HEK293 (cell line): ENCODE measurements at regions not wholly inside any gene's neighbourhood (a gene's known extent, or its start where the extent isn't known, plus 50 kb on each side); places are given as distances from the start of the nearest gene placed in this dataset.

Experiments
- CTCF ChIA-PET: fragments of 350-600 bp; formaldehyde crosslinking; extraction: SDS; loops from one replicate; lab custom pipeline; 2021; ENCODE audit warnings: antibody characterized with exemption; lab: Yijun Ruan, JAX
- POLR2A ChIA-PET: fragments of 300-600 bp; formaldehyde crosslinking; extraction: SDS; loops from one replicate; lab custom pipeline; 2020; ENCODE audit warnings: antibody characterized with exemption, inconsistent platforms; lab: Yijun Ruan, JAX
- H3K27ac ChIP-seq: fragments of 200-500 bp; sonication (Bioruptor generic); 2 replicates; pipeline ENCODE4 v1.5.1; 2014; ENCODE audit warnings: low read depth, low read length, control low read depth, inconsistent platforms; ENCODE audit errors: extremely low read depth
- H3K36me3 ChIP-seq, 2 experiments: fragments of 200-500 bp in 1 of 2; sonication (Bioruptor generic) in 1 of 2; 1 replicate in 1 of 2; 2 replicates in 1 of 2; pipeline ENCODE4 v1.5.1; 2014 to 2017; ENCODE audit warnings: inconsistent platforms in 2 of 2, low read length in 2 of 2; ENCODE audit not compliant: control insufficient read depth in 2 of 2, insufficient read depth in 1 of 2
- H3K4me1 ChIP-seq: fragments of 200-500 bp; sonication (Bioruptor generic); 2 replicates; pipeline ENCODE4 v1.5.1; 2014; ENCODE audit warnings: mild to moderate bottlenecking, low read length, inconsistent platforms; ENCODE audit not compliant: control insufficient read depth, insufficient read depth
- H3K4me3 ChIP-seq: 2 replicates; pipeline ENCODE4 v1.5.1; 2011; ENCODE audit warnings: low read depth, mild to moderate bottlenecking, control low read depth, low read length, moderate library complexity
- H3K9me3 ChIP-seq: fragments of 200-500 bp; sonication (Bioruptor generic); 2 replicates; pipeline ENCODE4 v1.5.1; 2014; ENCODE audit warnings: low read depth, low read length, inconsistent platforms; ENCODE audit not compliant: control insufficient read depth, insufficient read depth
- AEBP2 ChIP-seq: fragments of 450-650 bp; formaldehyde crosslinking; IDR thresholded peaks from 2 replicates; pipeline ENCODE4 v1.5.1; 2016; ENCODE audit warnings: missing biosample characterization, missing genetic modification characterization, borderline replicate concordance
- GLI4 ChIP-seq: fragments of 450-650 bp; formaldehyde crosslinking; IDR thresholded peaks from 2 replicates; pipeline ENCODE4 v1.5.1; 2016; ENCODE audit warnings: missing biosample characterization, missing genetic modification characterization
- HIC1 ChIP-seq: fragments of 450-650 bp; formaldehyde crosslinking; IDR thresholded peaks from 2 replicates; pipeline ENCODE4 v1.5.1; 2016; ENCODE audit warnings: missing biosample characterization, missing genetic modification characterization
- HOXC10 ChIP-seq: sonication (generic); formaldehyde crosslinking; IDR thresholded peaks from 2 replicates; pipeline ENCODE4 v1.8.1; 2023; ENCODE audit warnings: mild to moderate bottlenecking, missing genetic modification reagents
- MEIS1 ChIP-seq: sonication (generic); formaldehyde crosslinking; IDR thresholded peaks from 2 replicates; pipeline ENCODE4 v1.8.1; 2022; ENCODE audit warnings: missing genetic modification reagents, mild to moderate bottlenecking, borderline replicate concordance
- OSR2 ChIP-seq: fragments of 450-650 bp; formaldehyde crosslinking; IDR thresholded peaks from 2 replicates; pipeline ENCODE4 v1.5.1; 2016; ENCODE audit warnings: missing biosample characterization, missing genetic modification characterization
- REPIN1 ChIP-seq: fragments of 450-650 bp; formaldehyde crosslinking; IDR thresholded peaks from 2 replicates; pipeline ENCODE4 v1.5.1; 2017; ENCODE audit warnings: missing biosample characterization, missing genetic modification characterization, low read depth
- REST ChIP-seq: fragments of 450-650 bp; formaldehyde crosslinking; IDR thresholded peaks from 2 replicates; pipeline ENCODE4 v1.5.1; 2016; ENCODE audit warnings: missing biosample characterization, missing genetic modification characterization
- SALL2 ChIP-seq: fragments of 450-650 bp; formaldehyde crosslinking; IDR thresholded peaks from 2 replicates; pipeline ENCODE4 v1.5.0; 2017; ENCODE audit warnings: missing biosample characterization, mild to moderate bottlenecking, missing genetic modification characterization, borderline replicate concordance
- SP3 ChIP-seq: fragments of 450-650 bp; formaldehyde crosslinking; IDR thresholded peaks from 2 replicates; pipeline ENCODE4 v1.5.1; 2016; ENCODE audit warnings: missing biosample characterization, missing genetic modification characterization
- WT1 ChIP-seq: fragments of 450-650 bp; formaldehyde crosslinking; IDR thresholded peaks from 2 replicates; pipeline ENCODE4 v1.5.1; 2016; ENCODE audit warnings: missing biosample characterization, missing genetic modification characterization
- YY1 ChIP-seq: fragments of 450-650 bp; formaldehyde crosslinking; IDR thresholded peaks from 2 replicates; pipeline ENCODE4 v1.5.1; 2018; ENCODE audit warnings: missing biosample characterization, missing genetic modification characterization
- ZFP3 ChIP-seq: fragments of 450-650 bp; formaldehyde crosslinking; IDR thresholded peaks from 2 replicates; pipeline ENCODE4 v1.5.1; 2016; ENCODE audit warnings: low read depth, missing biosample characterization, missing genetic modification characterization
- ZNF138 ChIP-seq: fragments of 450-650 bp; formaldehyde crosslinking; IDR thresholded peaks from 2 replicates; pipeline ENCODE4 v1.5.1; 2016; ENCODE audit warnings: missing biosample characterization, missing genetic modification characterization, borderline replicate concordance
- ZNF19 ChIP-seq: fragments of 450-650 bp; formaldehyde crosslinking; IDR thresholded peaks from 2 replicates; pipeline ENCODE4; 2016; ENCODE audit warnings: missing biosample characterization, missing genetic modification characterization, low read depth
- ZNF292 ChIP-seq: fragments of 450-650 bp; formaldehyde crosslinking; IDR thresholded peaks from 2 replicates; pipeline ENCODE4 v1.5.1; 2016; ENCODE audit warnings: low read depth, missing biosample characterization, missing genetic modification characterization, borderline replicate concordance
- ZNF335 ChIP-seq: fragments of 450-650 bp; formaldehyde crosslinking; conservative IDR thresholded peaks from 2 replicates; pipeline ENCODE4 v1.5.1; 2016; ENCODE audit warnings: missing biosample characterization, missing genetic modification characterization
- ZNF416 ChIP-seq: fragments of 450-650 bp; formaldehyde crosslinking; IDR thresholded peaks from 2 replicates; pipeline ENCODE4 v1.5.1; 2016; ENCODE audit warnings: missing biosample characterization, missing genetic modification characterization
- ZNF48 ChIP-seq: fragments of 450-650 bp; formaldehyde crosslinking; IDR thresholded peaks from 2 replicates; pipeline ENCODE4 v1.5.1; 2016; ENCODE audit warnings: missing biosample characterization, missing genetic modification characterization
- ZNF610 ChIP-seq: fragments of 450-650 bp; formaldehyde crosslinking; IDR thresholded peaks from 2 replicates; pipeline ENCODE4 v1.5.1; 2016; ENCODE audit warnings: missing biosample characterization, missing genetic modification characterization, borderline replicate concordance
- ZNF626 ChIP-seq: fragments of 450-650 bp; sonication (Bioruptor Pico); formaldehyde crosslinking; IDR thresholded peaks from 2 replicates; pipeline ENCODE4 v1.5.1; 2018; ENCODE audit warnings: missing biosample characterization, missing genetic modification characterization, inconsistent platforms
- ZNF747 ChIP-seq: fragments of 450-650 bp; formaldehyde crosslinking; IDR thresholded peaks from 2 replicates; pipeline ENCODE4 v1.5.1; 2016; ENCODE audit warnings: missing biosample characterization, missing genetic modification characterization
- ZNF76 ChIP-seq: fragments of 450-650 bp; formaldehyde crosslinking; IDR thresholded peaks from 2 replicates; pipeline ENCODE4; 2016; ENCODE audit warnings: low read depth, missing biosample characterization, missing genetic modification characterization, borderline replicate concordance
- ZNF785 ChIP-seq: fragments of 450-650 bp; formaldehyde crosslinking; IDR thresholded peaks from 2 replicates; pipeline ENCODE4 v1.5.1; 2016; ENCODE audit warnings: missing biosample characterization, missing genetic modification characterization
- ZNF791 ChIP-seq: fragments of 450-650 bp; formaldehyde crosslinking; IDR thresholded peaks from 2 replicates; pipeline ENCODE4 v1.5.1; 2016; ENCODE audit warnings: missing biosample characterization, missing genetic modification characterization
- ZSCAN23 ChIP-seq: fragments of 450-650 bp; formaldehyde crosslinking; IDR thresholded peaks from 2 replicates; pipeline ENCODE4 v1.5.1; 2016; ENCODE audit warnings: missing biosample characterization, missing genetic modification characterization

GRCh38 chr6:132142768-132143167 lies 191.6 kb upstream of the CCN2 start:
- no peaks in the 10 kb centered on the region for H3K36me3 ChIP-seq
- H3K27ac ChIP-seq = no peak overlapping the region
- H3K4me3 ChIP-seq = no peak overlapping the region
- TF ChIP-seq ZNF292 (tag by site-specific recombination) (no peak), ZFP3 (no peak), YY1 (tag by site-specific recombination) (no peak), MEIS1 (no peak), OSR2 (no peak), ZNF747 (tag by site-specific recombination) (no peak), ZNF138 (tag by site-specific recombination) (no peak), HIC1 (tag by site-specific recombination) (no peak), ZNF610 (no peak), GLI4 (no peak)
- ChIA-PET POLR2A (no interaction called here), CTCF (interaction anchor here (1.0 to 2.7 kb wide), 3 partner anchors 11 to 219 kb away, joined by 3 to 13 read pairs (median 4); no protein-coding TSS in a partner anchor)
- no peaks in the 10 kb centered on the region for H3K9me3 ChIP-seq
- H3K4me1 ChIP-seq = no peaks in the 10 kb centered on the region

- TF ChIP-seq ZNF335 (tag by site-specific recombination) = no peak
- no peak for TF ChIP-seq REST
- no peak for TF ChIP-seq ZNF19 (tag by site-specific recombination)
- TF ChIP-seq ZSCAN23 (tag by site-specific recombination) = no peak
- TF ChIP-seq ZNF416 = no peak
- no peak for TF ChIP-seq ZNF76 (tag by site-specific recombination)
- no peak for TF ChIP-seq ZNF48 (tag by site-specific recombination)
- no peak for TF ChIP-seq AEBP2
- no peak for TF ChIP-seq SALL2
- TF ChIP-seq HOXC10 (CRISPR knock-in tag) = no peak
- no peak for TF ChIP-seq REPIN1 (tag by site-specific recombination)
- TF ChIP-seq SP3 (tag by site-specific recombination) = no peak
- TF ChIP-seq ZNF785 (tag by site-specific recombination) = no peak
- no peak for TF ChIP-seq ZNF626
- no peak for TF ChIP-seq ZNF791 (tag by site-specific recombination)
- TF ChIP-seq WT1 (tag by site-specific recombination) = no peak
- Histone ChIP-seq H3K9me3 (no peaks in the 10 kb centered on the region), H3K27ac (no peak overlapping the region), H3K4me1 (no peaks in the 10 kb centered on the region), H3K4me3 (no peak overlapping the region), H3K36me3 (no peaks in the 10 kb centered on the region)
- ChIA-PET CTCF (interaction anchor here (0.9 to 2.7 kb wide), 4 partner anchors 9 to 218 kb away, joined by 3 to 13 read pairs (median 4); no protein-coding TSS in a partner anchor), POLR2A (no interaction called here)
Measured at GRCh38 chr6:132142308-132142707, 191.1 kb upstream of the CCN2 start.
